GM18951 (cell line): ENCODE measurements at regions not wholly inside any gene's neighbourhood (a gene's known extent, or its start where the extent isn't known, plus 50 kb on each side); places are given as distances from the start of the nearest gene placed in this dataset.

Experiments used
- POLR2A ChIP-seq: IDR thresholded peaks from 4 replicates; pipeline ENCODE4 v1.6.1; 2011; ENCODE audit warnings: mild to moderate bottlenecking; ENCODE audit not compliant: insufficient read length, insufficient read depth; ENCODE audit errors: extremely low read depth
- in situ Hi-C: fragments of 300-500 bp; cut with MboI; formaldehyde crosslinking; loops from one replicate; pipeline ENCODE4 v1.12.0; 2022; ENCODE audit warnings: low sequenced_read_pairs, mixed read lengths, inconsistent platforms; ENCODE audit not compliant: unreplicated experiment

- in situ Hi-C loops = loop anchor here (25.0 kb wide), 1 partner anchor 471 kb away; no protein-coding TSS in a partner anchor
- TF ChIP-seq POLR2A = no peak
Measured at GRCh38 chr7:4616116-4616515, 66.0 kb upstream of the FOXK1 start.

- no peak for TF ChIP-seq POLR2A
- in situ Hi-C loops = loop anchor here (25.0 kb wide), 1 partner anchor 466 kb away; no protein-coding TSS in a partner anchor
Measured at GRCh38 chr7:4621396-4621795, 60.7 kb upstream of the FOXK1 start.

DNA sequence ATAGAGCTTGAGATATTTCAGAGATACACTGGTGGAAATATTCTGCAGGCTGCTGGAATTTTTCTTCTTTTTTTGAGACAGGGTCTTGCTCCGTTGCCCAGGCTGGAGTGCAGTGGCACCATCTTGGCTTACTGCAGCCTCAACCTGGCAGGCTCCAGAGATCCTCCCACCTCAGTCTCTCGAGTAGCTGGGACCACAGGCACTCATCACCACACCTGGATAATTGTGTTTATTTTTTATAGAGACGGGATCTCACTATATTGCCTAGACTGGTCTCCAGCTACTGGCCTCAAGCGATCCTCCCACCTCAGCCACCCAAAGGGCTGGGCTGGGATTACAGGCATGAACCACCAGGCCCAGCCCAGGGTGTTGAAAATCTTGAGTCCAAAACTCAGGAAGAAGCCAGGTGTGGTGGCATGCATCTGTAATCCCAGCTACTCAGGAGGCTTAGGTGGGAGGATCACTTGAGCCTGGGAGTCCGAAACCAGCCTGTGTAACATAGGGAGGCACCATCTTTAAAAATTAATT, 55.7 kb upstream of the FOXK1 start:
- TF ChIP-seq POLR2A = no peak
- in situ Hi-C loops = no loop called here

DNA sequence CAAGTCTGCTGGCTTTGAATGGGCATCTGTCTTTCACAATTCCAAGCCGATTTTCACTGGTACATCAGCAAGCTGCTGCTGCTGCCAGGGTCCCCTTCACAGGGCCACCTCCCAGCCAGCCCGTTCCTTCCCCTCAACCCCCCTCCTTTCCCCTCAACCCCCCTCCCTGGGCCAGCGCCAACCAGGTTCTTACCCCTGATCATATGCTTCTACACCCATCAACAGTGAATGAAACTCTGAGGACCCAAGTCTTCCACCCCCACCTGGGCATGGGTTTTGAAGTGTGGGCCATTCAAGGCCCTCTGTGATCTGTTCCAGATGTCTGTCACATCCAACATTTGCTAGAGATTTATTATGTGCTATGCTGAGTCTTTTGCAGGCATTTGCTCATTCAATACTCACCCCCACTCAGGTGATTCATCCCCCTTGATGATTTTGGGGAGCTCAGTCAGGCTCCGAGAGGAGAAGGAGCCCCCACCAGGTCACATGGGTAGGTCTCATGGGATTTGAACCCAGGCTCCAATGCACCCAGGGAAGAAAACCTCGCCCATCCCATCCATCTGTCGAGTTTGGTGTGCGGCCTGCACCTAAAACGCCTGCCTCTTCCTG, 52.7 kb upstream of the FOXK1 start:
- in situ Hi-C loops = no loop called here
- no peak for TF ChIP-seq POLR2A

GRCh38 chr7:4631380-4632179, 50.5 kb upstream of the FOXK1 start:
- TF ChIP-seq POLR2A = no peak
- in situ Hi-C loops = loop anchor here (10.0 kb wide), 1 partner anchor 53 kb away; the partner anchor contains the start of gene FOXK1
